IMR-90 (cell line): ENCODE measurements at regions not wholly inside any gene's neighbourhood (a gene's known extent, or its start where the extent isn't known, plus 50 kb on each side); places are given as distances from the start of the nearest gene placed in this dataset.

ENCODE experiments used
- ATAC-seq: fragments of 200-7000 bp; cut with Tn5 transposase; 2 replicates; pipeline ENCODE4 v1.9.1; 2020; ENCODE audit warnings: low read depth, mild to moderate bottlenecking, moderate library complexity
- BruUV-seq: library from RNA; stranded (reverse); fragments of 400-500 nt; replicated peaks from 2 replicates; lab custom pipeline; 2021; lab: Mats Ljungman, UMichigan
- CTCF ChIA-PET: fragments of 300-600 bp; formaldehyde crosslinking; extraction: SDS; loops from one replicate; lab custom pipeline; 2021; ENCODE audit warnings: antibody characterized with exemption; lab: Yijun Ruan, JAX
- POLR2A ChIA-PET: fragments of 300-600 bp; sonication (Branson Sonifier 250); formaldehyde crosslinking; loops from one replicate; lab custom pipeline; 2022; ENCODE audit warnings: antibody characterized with exemption; ENCODE audit not compliant: unreplicated experiment; lab: Charles Lee
- DNase-seq: peaks from one replicate; pipeline ENCODE4 v3.0.0; 2013
- H2AFZ ChIP-seq: replicated peaks from 2 replicates; pipeline ENCODE3; 2013; ENCODE audit warnings: low read length, mild to moderate bottlenecking; ENCODE audit not compliant: poor library complexity
- H2AK5ac ChIP-seq: 2 replicates; pipeline ENCODE4 v1.6.1; 2013; ENCODE audit warnings: low read depth, low read length, inconsistent platforms
- H2AK9ac ChIP-seq: replicated peaks from 2 replicates; pipeline ENCODE3; 2013; ENCODE audit warnings: mild to moderate bottlenecking, low read depth, low read length, moderate library complexity; ENCODE audit not compliant: poor library complexity
- H2BK120ac ChIP-seq: 2 replicates; pipeline ENCODE4 v1.6.1; 2013; ENCODE audit warnings: low read depth, low read length, inconsistent platforms
- H2BK15ac ChIP-seq: 3 replicates; pipeline ENCODE4 v1.6.1; 2013; ENCODE audit warnings: low read depth, low read length, inconsistent platforms
- H2BK20ac ChIP-seq: 2 replicates; pipeline ENCODE4 v1.6.1; 2013; ENCODE audit warnings: low read depth, mild to moderate bottlenecking, inconsistent platforms, low read length, moderate library complexity
- H2BK5ac ChIP-seq: 2 replicates; pipeline ENCODE4 v1.6.1; 2013; ENCODE audit warnings: mild to moderate bottlenecking, low read depth, low read length, inconsistent platforms; ENCODE audit not compliant: poor library complexity, severe bottlenecking
- H3K14ac ChIP-seq: replicated peaks from 2 replicates; pipeline ENCODE4 v1.6.1; 2013; ENCODE audit warnings: low read depth, low read length, inconsistent platforms
- H3K18ac ChIP-seq: 2 replicates; pipeline ENCODE4 v1.6.1; 2013; ENCODE audit warnings: low read depth, low read length, control low read depth
- H3K23ac ChIP-seq: 2 replicates; pipeline ENCODE4 v1.6.1; 2013; ENCODE audit warnings: low read depth, low read length, inconsistent platforms
- H3K27ac ChIP-seq: 2 replicates; pipeline ENCODE4 v1.5.1; 2013; ENCODE audit warnings: mild to moderate bottlenecking, control low read depth, low read length; ENCODE audit not compliant: insufficient read depth
- H3K27me3 ChIP-seq: 2 replicates; pipeline ENCODE4 v1.6.1; 2013; ENCODE audit warnings: low read length; ENCODE audit not compliant: control insufficient read depth, insufficient read depth
- H3K36me3 ChIP-seq: 2 replicates; pipeline ENCODE4 v1.6.1; 2013; ENCODE audit warnings: low read length, mixed read lengths; ENCODE audit not compliant: control insufficient read depth, insufficient read depth
- H3K4ac ChIP-seq: 2 replicates; pipeline ENCODE4 v1.6.1; 2013; ENCODE audit warnings: low read depth, low read length, inconsistent platforms
- H3K4me1 ChIP-seq: 2 replicates; pipeline ENCODE4 v1.6.1; 2013; ENCODE audit warnings: low read length, mixed read lengths; ENCODE audit not compliant: control insufficient read depth, insufficient read depth
- H3K4me2 ChIP-seq: 2 replicates; pipeline ENCODE4 v1.6.1; 2013; ENCODE audit warnings: low read depth, mild to moderate bottlenecking, control low read depth, low read length, moderate library complexity
- H3K4me3 ChIP-seq: 2 replicates; pipeline ENCODE4 v1.5.1; 2013; ENCODE audit warnings: low read depth, mild to moderate bottlenecking, control low read depth, low read length, moderate library complexity; ENCODE audit not compliant: insufficient read depth
- H3K56ac ChIP-seq: 2 replicates; pipeline ENCODE4 v1.6.1; 2013; ENCODE audit warnings: low read length, inconsistent platforms; ENCODE audit not compliant: insufficient read depth; ENCODE audit errors: extremely low read depth
- H3K79me1 ChIP-seq, 2 experiments: 2 replicates each; pipeline ENCODE4 v1.6.1; 2013; ENCODE audit warnings: low read length in 2 of 2, inconsistent platforms in 1 of 2, low read depth in 1 of 2
- H3K9ac ChIP-seq: 2 replicates; pipeline ENCODE4 v1.6.1; 2013; ENCODE audit warnings: low read depth, low read length, control low read depth
- H3K9me1 ChIP-seq: 2 replicates; pipeline ENCODE4 v1.6.1; 2013; ENCODE audit warnings: low read length, inconsistent platforms; ENCODE audit not compliant: insufficient read depth
- H3K9me3 ChIP-seq: 2 replicates; pipeline ENCODE4 v1.6.1; 2013; ENCODE audit warnings: low read length; ENCODE audit not compliant: control insufficient read depth, insufficient read depth
- H4K20me1 ChIP-seq: 2 replicates; pipeline ENCODE4 v1.6.1; 2013; ENCODE audit warnings: low read length, inconsistent platforms; ENCODE audit not compliant: insufficient read depth
- H4K5ac ChIP-seq: 2 replicates; pipeline ENCODE4 v1.6.1; 2013; ENCODE audit warnings: mild to moderate bottlenecking, low read depth, low read length, control low read depth
- H4K8ac ChIP-seq, 2 experiments: 2 replicates each; pipeline ENCODE4 v1.6.1; 2013; ENCODE audit warnings: low read depth in 2 of 2, low read length in 2 of 2, control low read depth in 1 of 2, inconsistent platforms in 1 of 2
- H4K91ac ChIP-seq: 2 replicates; pipeline ENCODE4 v1.6.1; 2013; ENCODE audit warnings: low read depth, low read length, inconsistent platforms; ENCODE audit not compliant: insufficient read depth
- FOS ChIP-seq: fragments of 150-350 bp; IDR thresholded peaks from 2 replicates; pipeline ENCODE4 v1.6.1; 2016; ENCODE audit warnings: low read depth, low read length
- WGBS, 2 experiments: methylation state at CpG; one replicate each; pipeline versions ENCODE4 v1.1.5 to v1.1.7; 2013; ENCODE audit warnings: missing lambda C conversion rate in 2 of 2; ENCODE audit not compliant: insufficient read length in 1 of 2; ENCODE audit errors: extremely low coverage in 2 of 2; 5-methylcytosine and 5-hydroxymethylcytosine counted together
- dilution Hi-C: fragments of 300-500 bp; cut with HindIII; formaldehyde crosslinking; loops from one replicate; pipeline ENCODE4 v1.14.3; 2018; ENCODE audit warnings: low sequenced_read_pairs; ENCODE audit not compliant: unreplicated experiment
- in situ Hi-C: fragments of 300-500 bp; cut with MboI; formaldehyde crosslinking; loops from 3 replicates; pipeline ENCODE4 v1.14.3; 2019; ENCODE audit warnings: low sequenced_read_pairs, inconsistent platforms, mixed read lengths
- intact Hi-C: fragments of 100-400 bp; cut with micrococcal nuclease; formaldehyde crosslinking; loops from 2 replicates; pipeline ENCODE4 v1.10.0; 2022
- TF ChIP-seq, protein P1 (sequence below): fragments of 150-350 bp; IDR thresholded peaks from 2 replicates; pipeline ENCODE4 v1.6.1; 2016; ENCODE audit warnings: low read depth, mild to moderate bottlenecking, low read length, moderate library complexity, borderline replicate concordance

DNA sequence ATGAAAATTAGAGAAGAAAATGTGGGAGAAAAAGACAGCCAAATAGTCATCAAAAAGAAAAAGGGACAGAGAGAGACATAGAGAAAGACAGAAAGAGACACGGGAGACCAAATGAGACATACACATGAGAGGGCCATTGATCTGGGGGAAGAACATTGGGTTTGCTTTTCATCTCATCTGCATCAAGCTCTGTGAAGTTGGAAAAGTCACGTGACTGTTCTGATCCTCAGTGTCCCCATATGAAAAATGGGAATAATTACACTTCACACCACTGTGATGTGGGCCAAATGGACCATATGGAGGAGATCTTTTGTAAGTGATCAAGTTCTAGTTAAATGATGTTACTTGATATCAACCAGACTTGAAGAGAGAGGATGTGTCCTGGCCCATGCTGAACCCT is 147.1 kb upstream of the NRXN3 start:
- Histone ChIP-seq H3K79me1 (no peaks in the 10 kb centered on the region), H3K4me2 (no peak overlapping the region), H3K4me3 (no peak overlapping the region), H4K20me1 (no peaks in the 10 kb centered on the region), H2AFZ (no peak overlapping the region), H3K27ac (no peak overlapping the region), H2BK120ac (no peak overlapping the region), H2BK15ac (no peak overlapping the region), H2BK20ac (no peak overlapping the region), H3K27me3 (no peaks in the 10 kb centered on the region), H4K91ac (no peak overlapping the region), H4K8ac (no peak overlapping the region), H3K56ac (no peak overlapping the region), H3K4ac (no peak overlapping the region), H3K9ac (no peak overlapping the region), H3K9me3 (peaks cover 5% of the 10 kb centered on the region), H4K5ac (no peak overlapping the region), H2AK9ac (no peak overlapping the region), H3K9me1 (no peaks in the 10 kb centered on the region), H2AK5ac (no peak overlapping the region), H3K4me1 (no peaks in the 10 kb centered on the region), H3K18ac (no peak overlapping the region), H2BK5ac (no peak overlapping the region), H3K23ac (no peak overlapping the region), H3K36me3 (no peaks in the 10 kb centered on the region), H3K14ac (no peak overlapping the region)
- BruUV-seq = no TSS peak
- ATAC-seq (no peak), DNase-seq (no peak)
- TF ChIP-seq, protein P1, sequence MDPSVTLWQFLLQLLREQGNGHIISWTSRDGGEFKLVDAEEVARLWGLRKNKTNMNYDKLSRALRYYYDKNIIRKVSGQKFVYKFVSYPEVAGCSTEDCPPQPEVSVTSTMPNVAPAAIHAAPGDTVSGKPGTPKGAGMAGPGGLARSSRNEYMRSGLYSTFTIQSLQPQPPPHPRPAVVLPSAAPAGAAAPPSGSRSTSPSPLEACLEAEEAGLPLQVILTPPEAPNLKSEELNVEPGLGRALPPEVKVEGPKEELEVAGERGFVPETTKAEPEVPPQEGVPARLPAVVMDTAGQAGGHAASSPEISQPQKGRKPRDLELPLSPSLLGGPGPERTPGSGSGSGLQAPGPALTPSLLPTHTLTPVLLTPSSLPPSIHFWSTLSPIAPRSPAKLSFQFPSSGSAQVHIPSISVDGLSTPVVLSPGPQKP = no peak
- no peak for TF ChIP-seq FOS
- ChIA-PET POLR2A (no interaction called here), CTCF (interaction anchor here (0.7 kb wide), 1 partner anchor 8 kb away, joined by 3 read pairs; no protein-coding TSS in a partner anchor)
- in situ Hi-C loops (no loop called here), intact Hi-C loops (loop anchor here (10.0 kb wide), 1 partner anchor 158 kb away; no protein-coding TSS in a partner anchor), dilution Hi-C loops (no loop called here)
- no CpG with 5 or more reads among the region's 2 CpGs for WGBS, 2 experiments
